GM12874 (cell line): ENCODE measurements at regions not wholly inside any gene's neighbourhood (a gene's known extent, or its start where the extent isn't known, plus 50 kb on each side); places are given as distances from the start of the nearest gene placed in this dataset.

Source experiments
- CTCF ChIP-seq: IDR thresholded peaks from 2 replicates; pipeline ENCODE4 v1.5.1; 2011; ENCODE audit warnings: low read depth, mild to moderate bottlenecking, control low read depth, low read length, moderate library complexity; ENCODE audit not compliant: insufficient read depth

GRCh38 chr14:82104013-82104412, 570.4 kb upstream of the SEL1L start:
- TF ChIP-seq CTCF: no peak

GRCh38 chr14:82112210-82112839, 578.7 kb upstream of the SEL1L start:
- no peak for TF ChIP-seq CTCF

- TF ChIP-seq CTCF: no peak
Measured at GRCh38 chr14:82113007-82113406, 579.4 kb upstream of the SEL1L start.

GRCh38 chr14:82113710-82114109, 580.1 kb upstream of the SEL1L start:
- TF ChIP-seq CTCF: no peak

GRCh38 chr14:82116721-82117120, 583.1 kb upstream of the SEL1L start:
- TF ChIP-seq CTCF: no peak

- TF ChIP-seq CTCF: no peak
Measured at GRCh38 chr14:82122655-82123054, 589.0 kb upstream of the SEL1L start.

- TF ChIP-seq CTCF: no peak
Measured at GRCh38 chr14:82124511-82124910, 590.9 kb upstream of the SEL1L start.
